ENCODE measurements at regions not wholly inside any gene's neighbourhood (a gene's known extent, or its start where the extent isn't known, plus 50 kb on each side); places are given as distances from the start of the nearest gene placed in this dataset.

GRCh38 chr22:47294576-47294975 is 532.1 kb downstream of the TBC1D22A start:
- Histone ChIP-seq H3K4me2 (ENCODE audit: low read depth, low read length, poor library complexity, severe bottlenecking) (no peak overlapping the region), H3K36me3 (ENCODE audit: insufficient read depth, low read length) (no peaks in the 10 kb centered on the region), H4K20me1 (ENCODE audit: insufficient read depth, low read depth, low read length) (peaks cover 3% of the 10 kb centered on the region; the same call in 1 of the 2 replicates), H3K27me3 (ENCODE audit: low read length) (no peaks in the 10 kb centered on the region), H3K9ac (ENCODE audit: low read length) (no peak overlapping the region), H3K9me3 (ENCODE audit: low read length) (no peaks in the 10 kb centered on the region), H3K4me3 (ENCODE audit: low read length) (no peak overlapping the region), H3K4me1 (ENCODE audit: low read length) (no peaks in the 10 kb centered on the region), H3K9me2 (replicated peaks; ENCODE audit: insufficient read depth, low read length) (no peaks in the 10 kb centered on the region), H2AFZ (ENCODE audit: low read length) (no peak overlapping the region), H3K27ac (ENCODE audit: low read length) (no peak overlapping the region), H3K79me2 (ENCODE audit: low read length) (no peaks in the 10 kb centered on the region)
- no peak for DNase-seq

GRCh38 chr22:47294222-47294532 is 531.7 kb downstream of the TBC1D22A start:
- H3K79me2 ChIP-seq (ENCODE audit: low read length), result no peaks in the 10 kb centered on the region
- no peak overlapping the region for H2AFZ ChIP-seq (ENCODE audit: low read length)
- DNase-seq, result no peak
- H4K20me1 ChIP-seq (ENCODE audit: insufficient read depth, low read depth, low read length), result peaks cover 3% of the 10 kb centered on the region; the same call in 1 of the 2 replicates
- no peak overlapping the region for H3K9ac ChIP-seq (ENCODE audit: low read length)
- no peaks in the 10 kb centered on the region for H3K27me3 ChIP-seq (ENCODE audit: low read length)
- H3K27ac ChIP-seq (ENCODE audit: low read length), result no peak overlapping the region
- no peaks in the 10 kb centered on the region for H3K36me3 ChIP-seq (ENCODE audit: insufficient read depth, low read length)
- H3K9me3 ChIP-seq (ENCODE audit: low read length), result no peaks in the 10 kb centered on the region
- no peaks in the 10 kb centered on the region for H3K9me2 ChIP-seq (replicated peaks; ENCODE audit: insufficient read depth, low read length)
- no peaks in the 10 kb centered on the region for H3K4me1 ChIP-seq (ENCODE audit: low read length)
- H3K4me3 ChIP-seq (ENCODE audit: low read length), result no peak overlapping the region
- no peak overlapping the region for H3K4me2 ChIP-seq (ENCODE audit: low read depth, low read length, poor library complexity, severe bottlenecking)

GRCh38 chr22:47293368-47294221 is 531.1 kb downstream of the TBC1D22A start:
- DNase-seq, result no peak
- H3K4me1 ChIP-seq (ENCODE audit: low read length), result no peaks in the 10 kb centered on the region

GRCh38 chr22:47292546-47293320 is 530.3 kb downstream of the TBC1D22A start:
- Histone ChIP-seq H3K4me1 (ENCODE audit: low read length) (no peaks in the 10 kb centered on the region), H4K20me1 (ENCODE audit: insufficient read depth, low read depth, low read length) (peaks cover 3% of the 10 kb centered on the region; the same call in 1 of the 2 replicates), H2AFZ (ENCODE audit: low read length) (no peak overlapping the region), H3K79me2 (ENCODE audit: low read length) (no peaks in the 10 kb centered on the region), H3K9me3 (ENCODE audit: low read length) (no peaks in the 10 kb centered on the region), H3K27me3 (ENCODE audit: low read length) (no peaks in the 10 kb centered on the region), H3K4me3 (ENCODE audit: low read length) (no peak overlapping the region), H3K4me2 (ENCODE audit: low read depth, low read length, poor library complexity, severe bottlenecking) (no peak overlapping the region), H3K9ac (ENCODE audit: low read length) (no peak overlapping the region), H3K9me2 (replicated peaks; ENCODE audit: insufficient read depth, low read length) (no peaks in the 10 kb centered on the region), H3K36me3 (ENCODE audit: insufficient read depth, low read length) (no peaks in the 10 kb centered on the region), H3K27ac (ENCODE audit: low read length) (no peak overlapping the region)
- DNase-seq, result no peak

More at GRCh38 chr22:47293368-47294221, 531.1 kb downstream of the TBC1D22A start:
- Histone ChIP-seq H3K4me3 (ENCODE audit: low read length) (no peak overlapping the region), H3K27ac (ENCODE audit: low read length) (no peak overlapping the region), H3K4me2 (ENCODE audit: low read depth, low read length, poor library complexity, severe bottlenecking) (no peak overlapping the region), H2AFZ (ENCODE audit: low read length) (no peak overlapping the region), H3K9me3 (ENCODE audit: low read length) (no peaks in the 10 kb centered on the region), H3K36me3 (ENCODE audit: insufficient read depth, low read length) (no peaks in the 10 kb centered on the region), H3K27me3 (ENCODE audit: low read length) (no peaks in the 10 kb centered on the region), H4K20me1 (ENCODE audit: insufficient read depth, low read depth, low read length) (peaks cover 3% of the 10 kb centered on the region; the same call in 1 of the 2 replicates), H3K9me2 (replicated peaks; ENCODE audit: insufficient read depth, low read length) (no peaks in the 10 kb centered on the region), H3K9ac (ENCODE audit: low read length) (no peak overlapping the region), H3K79me2 (ENCODE audit: low read length) (no peaks in the 10 kb centered on the region)

- Histone ChIP-seq H3K4me3 (ENCODE audit: low read length) (no peak overlapping the region), H3K4me2 (ENCODE audit: low read depth, low read length, poor library complexity, severe bottlenecking) (no peak overlapping the region), H3K9ac (ENCODE audit: low read length) (no peak overlapping the region), H4K20me1 (ENCODE audit: insufficient read depth, low read depth, low read length) (peaks cover 3% of the 10 kb centered on the region; the same call in 1 of the 2 replicates), H2AFZ (ENCODE audit: low read length) (no peak overlapping the region), H3K9me3 (ENCODE audit: low read length) (no peaks in the 10 kb centered on the region), H3K9me2 (replicated peaks; ENCODE audit: insufficient read depth, low read length) (no peaks in the 10 kb centered on the region), H3K27me3 (ENCODE audit: low read length) (no peaks in the 10 kb centered on the region), H3K4me1 (ENCODE audit: low read length) (no peaks in the 10 kb centered on the region), H3K79me2 (ENCODE audit: low read length) (no peaks in the 10 kb centered on the region), H3K27ac (ENCODE audit: low read length) (no peak overlapping the region), H3K36me3 (ENCODE audit: insufficient read depth, low read length) (no peaks in the 10 kb centered on the region)
- no peak for DNase-seq
These were observed 529.4 kb downstream of the TBC1D22A start for GRCh38 chr22:47291565-47292495.

- Histone ChIP-seq H3K4me2 (ENCODE audit: low read depth, low read length, poor library complexity, severe bottlenecking) (no peak overlapping the region), H2AFZ (ENCODE audit: low read length) (no peak overlapping the region), H3K9ac (ENCODE audit: low read length) (no peak overlapping the region), H3K36me3 (ENCODE audit: insufficient read depth, low read length) (no peaks in the 10 kb centered on the region), H3K4me1 (ENCODE audit: low read length) (no peaks in the 10 kb centered on the region), H3K79me2 (ENCODE audit: low read length) (no peaks in the 10 kb centered on the region), H3K9me2 (replicated peaks; ENCODE audit: insufficient read depth, low read length) (no peaks in the 10 kb centered on the region), H3K27me3 (ENCODE audit: low read length) (no peaks in the 10 kb centered on the region), H3K4me3 (ENCODE audit: low read length) (no peak overlapping the region), H4K20me1 (ENCODE audit: insufficient read depth, low read depth, low read length) (peaks cover 3% of the 10 kb centered on the region; the same call in 1 of the 2 replicates), H3K9me3 (ENCODE audit: low read length) (no peaks in the 10 kb centered on the region), H3K27ac (ENCODE audit: low read length) (no peak overlapping the region)
- DNase-seq, result no peak
These were observed 528.4 kb downstream of the TBC1D22A start for GRCh38 chr22:47290706-47291430.

- no peak for DNase-seq
- no peaks in the 10 kb centered on the region for H3K79me2 ChIP-seq (ENCODE audit: low read length)
- no peak overlapping the region for H2AFZ ChIP-seq (ENCODE audit: low read length)
These were observed 527.0 kb downstream of the TBC1D22A start for GRCh38 chr22:47289336-47289985.

More at GRCh38 chr22:47289336-47289985, 527.0 kb downstream of the TBC1D22A start:
- H4K20me1 ChIP-seq (ENCODE audit: insufficient read depth, low read depth, low read length), result peaks cover 3% of the 10 kb centered on the region; the same call in 1 of the 2 replicates
- H3K27me3 ChIP-seq (ENCODE audit: low read length), result no peaks in the 10 kb centered on the region
- H3K4me1 ChIP-seq (ENCODE audit: low read length), result no peaks in the 10 kb centered on the region
- H3K9me2 ChIP-seq (replicated peaks; ENCODE audit: insufficient read depth, low read length), result no peaks in the 10 kb centered on the region
- H3K27ac ChIP-seq (ENCODE audit: low read length), result no peak overlapping the region
- no peak overlapping the region for H3K9ac ChIP-seq (ENCODE audit: low read length)
- H3K4me2 ChIP-seq (ENCODE audit: low read depth, low read length, poor library complexity, severe bottlenecking), result no peak overlapping the region
- H3K9me3 ChIP-seq (ENCODE audit: low read length), result no peaks in the 10 kb centered on the region
- no peak overlapping the region for H3K4me3 ChIP-seq (ENCODE audit: low read length)
- no peaks in the 10 kb centered on the region for H3K36me3 ChIP-seq (ENCODE audit: insufficient read depth, low read length)

Data from Karpas-422 (cell line).